HUES6 (cell line): ENCODE measurements at regions not wholly inside any gene's neighbourhood (a gene's known extent, or its start where the extent isn't known, plus 50 kb on each side); places are given as distances from the start of the nearest gene placed in this dataset.
"Not testable (repeated sequence)": the region's sequence is repeated elsewhere in the genome, so short reads cannot be mapped to it uniquely, and the experiment has no call there.

Experiments
- H3K27ac ChIP-seq: 2 replicates; pipeline ENCODE4 v1.7.0; 2013; ENCODE audit warnings: low read depth, mild to moderate bottlenecking, low read length, inconsistent platforms
- H3K27me3 ChIP-seq: 2 replicates; pipeline ENCODE4 v1.6.1; 2013; ENCODE audit warnings: low read length; ENCODE audit not compliant: control insufficient read depth, insufficient read depth
- H3K36me3 ChIP-seq: 2 replicates; pipeline ENCODE4 v1.6.1; 2013; ENCODE audit warnings: low read length; ENCODE audit not compliant: control insufficient read depth, insufficient read depth
- H3K4me1 ChIP-seq: 2 replicates; pipeline ENCODE4 v1.6.1; 2013; ENCODE audit warnings: low read length; ENCODE audit not compliant: control insufficient read depth, insufficient read depth
- H3K4me3 ChIP-seq: 2 replicates; pipeline ENCODE4 v1.5.1; 2013; ENCODE audit warnings: low read depth, low read length
- H3K9ac ChIP-seq: one replicate; pipeline ENCODE4 v1.6.1; 2013; ENCODE audit warnings: mild to moderate bottlenecking, low read length
- H3K9me3 ChIP-seq: 2 replicates; pipeline ENCODE4 v1.6.1; 2013; ENCODE audit warnings: low read depth, low read length; ENCODE audit not compliant: control insufficient read depth, insufficient read depth

DNA sequence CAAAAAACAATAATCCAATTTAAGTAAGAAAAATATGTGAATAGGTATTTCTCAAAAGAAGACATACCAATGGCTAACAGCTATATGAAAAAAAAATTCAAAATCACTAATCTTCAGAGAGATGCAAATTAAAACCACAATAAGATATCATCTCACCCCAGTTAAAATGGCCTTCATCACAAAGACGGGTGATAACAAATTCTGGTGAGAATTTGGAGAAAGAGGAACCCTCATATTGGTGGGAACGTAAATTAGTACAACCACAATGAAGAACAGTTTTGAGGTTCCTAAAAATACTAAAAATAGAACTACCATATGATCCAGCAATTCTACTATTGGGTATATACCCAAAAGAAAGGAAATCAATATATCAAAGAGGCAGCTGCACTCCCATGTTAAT, 94.3 kb downstream of the TMEM167A start:
- Histone ChIP-seq H3K36me3 (no peaks in the 10 kb centered on the region), H3K27me3 (no peaks in the 10 kb centered on the region), H3K9ac (no peak overlapping the region), H3K4me1 (peaks cover 27% of the 10 kb centered on the region), H3K4me3 (no peak overlapping the region), H3K27ac (no peak overlapping the region), H3K9me3 (no peaks in the 10 kb centered on the region)

DNA sequence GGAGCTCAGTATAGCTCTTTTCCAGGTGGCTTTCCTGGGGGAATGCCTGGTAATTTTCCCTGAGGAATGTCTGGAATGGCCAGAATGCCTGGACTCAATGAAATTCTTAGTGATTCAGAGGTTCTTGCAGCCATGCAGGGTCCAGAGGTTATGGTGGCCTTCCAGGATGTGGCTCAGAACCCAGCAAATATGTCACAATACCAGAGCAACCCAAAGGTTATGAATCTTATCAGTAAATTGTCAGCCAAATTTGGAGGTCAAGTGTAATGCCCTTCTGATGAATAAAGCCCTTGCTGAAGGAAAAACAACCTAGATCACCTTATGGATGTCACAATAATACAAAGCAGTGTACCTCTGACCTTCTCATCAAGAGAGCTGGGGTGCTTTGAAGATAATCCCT, 100.3 kb downstream of the TMEM167A start:
- H3K9ac ChIP-seq, H3K4me1 ChIP-seq, H3K27me3 ChIP-seq, H3K4me3 ChIP-seq, H3K27ac ChIP-seq, H3K36me3 ChIP-seq: not testable (repeated sequence)
- peaks cover 15% of the 10 kb centered on the region; the same call in 1 of the 2 replicates for H3K9me3 ChIP-seq

DNA sequence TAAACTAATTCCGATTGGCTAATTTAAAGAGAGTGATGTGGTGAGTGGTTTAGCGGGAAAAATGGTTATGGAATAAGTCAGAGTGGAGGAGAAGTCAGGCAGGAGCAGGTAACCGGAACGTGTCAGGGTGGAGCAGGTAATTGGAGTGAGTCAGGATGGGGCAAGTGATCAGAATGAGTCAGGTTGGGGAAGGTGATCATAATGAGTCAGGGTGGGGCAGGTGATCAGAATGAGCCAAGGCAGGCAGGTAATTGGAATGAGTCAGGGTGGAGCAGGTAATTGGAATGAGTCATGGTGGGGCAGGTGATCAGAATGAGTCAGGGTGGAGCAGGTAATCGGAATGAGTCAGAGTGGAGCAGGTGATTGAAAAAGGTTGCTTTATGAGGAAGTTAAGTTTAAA, 101.4 kb downstream of the TMEM167A start:
- Histone ChIP-seq H3K27me3 (no peaks in the 10 kb centered on the region), H3K9ac (no peak overlapping the region), H3K4me3 (no peak overlapping the region), H3K36me3 (no peaks in the 10 kb centered on the region), H3K27ac (no peak overlapping the region), H3K4me1 (peaks cover 7% of the 10 kb centered on the region; the same call in 1 of the 2 replicates), H3K9me3 (peaks cover 15% of the 10 kb centered on the region; the same call in 1 of the 2 replicates)

DNA sequence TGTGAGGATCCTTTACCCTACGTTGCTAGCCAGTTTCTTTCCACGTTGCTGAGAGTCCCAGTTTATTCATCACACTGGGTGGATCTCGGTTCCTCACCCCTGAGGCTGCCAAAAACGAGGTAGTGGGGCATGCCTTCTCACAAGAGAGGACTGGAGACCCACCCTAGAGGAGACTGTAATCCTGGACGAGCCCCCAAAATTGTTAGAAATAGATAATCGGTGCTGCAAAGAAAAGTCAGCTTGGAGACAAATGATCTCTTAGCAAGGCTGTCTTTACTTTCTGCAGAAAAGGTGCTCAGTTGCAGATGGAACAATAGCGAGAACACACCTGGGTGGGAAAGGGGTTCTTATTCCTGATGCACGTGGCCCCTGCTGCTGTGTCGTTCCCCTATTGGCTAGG, 101.8 kb downstream of the TMEM167A start:
- Histone ChIP-seq H3K36me3 (no peaks in the 10 kb centered on the region), H3K9ac (no peak overlapping the region), H3K4me1 (peaks cover 7% of the 10 kb centered on the region; the same call in 1 of the 2 replicates), H3K27me3 (no peaks in the 10 kb centered on the region), H3K27ac (no peak overlapping the region), H3K4me3 (no peak overlapping the region), H3K9me3 (peaks cover 15% of the 10 kb centered on the region; the same call in 1 of the 2 replicates)

DNA sequence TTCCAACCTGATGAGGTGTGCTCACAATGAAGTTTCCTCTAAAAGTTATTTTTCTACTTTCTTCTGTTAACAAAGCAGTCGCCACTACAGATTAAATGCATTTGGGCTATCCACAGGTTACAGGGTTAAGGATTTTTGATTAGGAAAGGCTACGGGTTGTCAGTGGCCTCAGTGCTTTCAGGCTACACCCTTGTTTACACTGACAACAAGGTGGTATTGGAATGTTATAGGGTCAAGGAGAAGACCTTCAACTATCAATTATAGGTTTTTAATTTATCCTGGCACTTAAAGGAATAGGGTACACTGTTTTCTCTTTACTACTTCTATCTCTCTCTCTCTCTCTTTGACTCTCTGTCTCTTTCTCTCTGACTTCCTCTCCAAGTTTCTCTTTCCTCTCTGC, 102.8 kb downstream of the TMEM167A start:
- not testable (repeated sequence) for H3K9ac ChIP-seq
- peaks cover 15% of the 10 kb centered on the region; the same call in 1 of the 2 replicates for H3K9me3 ChIP-seq

DNA sequence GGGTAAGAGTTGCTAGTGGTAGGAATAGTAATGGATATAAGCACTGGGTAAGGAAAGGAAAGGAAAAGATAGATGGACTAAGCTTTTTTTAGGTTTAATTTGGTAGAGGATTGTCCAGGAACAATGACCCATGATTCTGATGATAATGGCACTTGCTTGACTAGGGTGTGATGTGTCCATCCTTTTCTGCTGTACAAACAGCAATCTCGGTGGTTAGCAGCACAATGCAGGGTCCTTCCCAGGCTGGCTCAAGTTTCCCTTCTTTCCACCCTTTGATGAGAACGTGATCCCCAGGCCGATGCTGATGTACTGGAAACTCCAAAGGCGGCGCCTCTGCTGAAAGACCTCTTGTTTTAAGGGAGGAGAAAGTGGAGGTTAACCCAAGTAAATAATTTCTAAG, 105.3 kb downstream of the TMEM167A start:
- no peak overlapping the region for H3K4me3 ChIP-seq
- no peak overlapping the region for H3K9ac ChIP-seq
- H3K9me3 ChIP-seq: peaks cover 15% of the 10 kb centered on the region; the same call in 1 of the 2 replicates
- peaks cover 17% of the 10 kb centered on the region for H3K4me1 ChIP-seq
- H3K27me3 ChIP-seq: no peaks in the 10 kb centered on the region
- no peak overlapping the region for H3K27ac ChIP-seq
- H3K36me3 ChIP-seq: no peaks in the 10 kb centered on the region

More for the DNA sequence above, 102.8 kb downstream of the TMEM167A start:
- H3K4me3 ChIP-seq, H3K27me3 ChIP-seq, H3K27ac ChIP-seq, H3K36me3 ChIP-seq, H3K4me1 ChIP-seq: not testable (repeated sequence)

DNA sequence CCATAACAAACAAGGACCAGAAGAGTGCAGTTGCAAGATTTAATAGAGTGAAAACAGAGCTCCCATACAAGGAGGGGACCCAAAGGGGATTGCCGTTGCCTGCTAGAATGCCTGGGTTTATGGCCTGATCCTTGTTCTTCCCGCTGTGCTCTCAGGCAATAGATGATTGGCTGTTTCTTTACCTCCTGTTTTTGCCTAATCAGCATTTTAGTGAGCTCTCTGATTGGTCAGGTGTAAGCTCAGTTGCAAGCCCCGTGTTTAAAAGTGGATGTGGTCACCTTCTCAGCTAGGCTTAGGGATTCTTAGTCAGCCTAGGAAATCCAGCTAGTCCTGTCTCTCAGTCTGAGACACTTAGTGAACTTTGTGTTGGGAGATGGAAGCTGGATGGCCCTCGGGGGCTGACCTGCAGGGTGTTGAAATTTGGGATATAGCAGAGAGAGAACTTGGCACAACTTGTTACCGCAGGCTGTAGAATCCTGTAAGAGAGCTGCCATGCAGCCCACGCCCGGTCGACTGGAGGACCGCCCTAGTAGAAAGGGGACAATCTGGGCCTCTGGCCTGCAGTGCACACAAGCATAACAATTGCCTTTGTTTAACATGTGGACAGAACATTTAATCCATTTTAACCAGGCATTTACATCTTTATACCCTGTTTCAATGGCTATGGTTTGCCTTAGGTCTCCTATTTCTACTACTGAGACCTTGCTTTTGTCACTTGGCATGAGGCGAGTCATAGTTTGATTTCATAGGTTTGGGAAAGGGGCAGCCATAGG, 106.0 kb downstream of the TMEM167A start:
- H3K27me3 ChIP-seq, H3K36me3 ChIP-seq, H3K27ac ChIP-seq, H3K4me3 ChIP-seq, H3K9ac ChIP-seq: not testable (repeated sequence)
- H3K4me1 ChIP-seq: peaks cover 24% of the 10 kb centered on the region
- peaks cover 15% of the 10 kb centered on the region; the same call in 1 of the 2 replicates for H3K9me3 ChIP-seq

DNA sequence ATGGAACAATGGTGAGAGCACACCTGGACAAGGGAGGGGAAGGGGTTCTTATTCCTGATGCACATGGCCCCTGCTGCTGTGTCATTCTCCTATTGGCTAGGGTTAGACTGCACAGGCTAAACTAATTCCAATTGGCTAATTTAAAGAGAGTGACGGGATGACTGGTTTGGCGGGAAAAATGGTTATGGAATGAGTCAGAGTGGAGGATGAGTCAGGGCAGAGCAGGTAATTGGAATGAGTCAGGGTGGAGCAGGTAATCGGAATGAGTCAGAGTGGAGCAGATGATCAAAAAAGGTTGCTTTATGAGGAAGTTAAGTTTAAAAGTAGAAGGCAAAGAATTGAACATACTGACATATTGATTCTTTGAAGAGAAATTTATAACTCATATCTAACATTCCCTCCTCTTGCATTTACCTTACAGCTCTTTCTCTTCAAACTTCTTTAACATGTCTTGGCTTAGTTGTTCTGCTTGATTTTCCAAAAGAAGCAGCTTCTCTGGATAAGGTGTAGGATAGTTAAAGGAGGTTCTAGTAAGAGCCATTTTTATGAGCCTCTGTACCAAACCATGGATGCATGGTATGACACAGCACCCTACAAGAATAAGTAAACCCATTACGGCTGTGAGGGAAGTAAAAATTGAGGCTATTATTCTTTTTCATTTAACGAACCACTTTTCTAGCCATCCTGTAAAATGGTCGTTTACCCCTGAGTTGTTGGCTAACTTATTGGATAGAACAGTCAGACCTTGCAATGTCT, 107.8 kb downstream of the TMEM167A start:
- H3K36me3 ChIP-seq, H3K27me3 ChIP-seq, H3K9me3 ChIP-seq, H3K9ac ChIP-seq, H3K4me3 ChIP-seq, H3K27ac ChIP-seq: not testable (repeated sequence)
- peaks cover 26% of the 10 kb centered on the region for H3K4me1 ChIP-seq

DNA sequence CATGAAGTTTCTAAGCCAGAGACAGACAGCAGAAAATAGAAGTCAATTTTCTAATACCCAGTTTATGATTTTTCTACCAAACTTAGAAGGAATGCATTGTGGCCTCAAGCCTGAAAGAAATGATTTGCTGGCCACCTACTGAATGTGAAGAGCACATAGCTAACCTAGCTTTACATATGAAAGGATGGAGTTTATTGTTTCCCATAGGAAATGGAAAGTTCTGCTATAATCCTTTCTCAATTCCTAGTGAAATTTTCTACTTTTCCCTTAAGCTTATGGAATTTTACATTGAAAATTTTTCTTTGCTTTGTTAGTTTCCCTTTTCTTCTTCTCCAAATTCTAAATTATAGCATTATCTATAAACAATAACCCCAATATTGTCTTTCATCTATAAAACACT, 110.1 kb downstream of the TMEM167A start:
- no peaks in the 10 kb centered on the region for H3K36me3 ChIP-seq
- no peak overlapping the region for H3K9ac ChIP-seq
- H3K27me3 ChIP-seq: no peaks in the 10 kb centered on the region
- no peak overlapping the region for H3K27ac ChIP-seq
- no peak overlapping the region for H3K4me3 ChIP-seq
- H3K4me1 ChIP-seq: peaks cover 26% of the 10 kb centered on the region
- no peaks in the 10 kb centered on the region; the same call in 1 of the 2 replicates for H3K9me3 ChIP-seq

DNA sequence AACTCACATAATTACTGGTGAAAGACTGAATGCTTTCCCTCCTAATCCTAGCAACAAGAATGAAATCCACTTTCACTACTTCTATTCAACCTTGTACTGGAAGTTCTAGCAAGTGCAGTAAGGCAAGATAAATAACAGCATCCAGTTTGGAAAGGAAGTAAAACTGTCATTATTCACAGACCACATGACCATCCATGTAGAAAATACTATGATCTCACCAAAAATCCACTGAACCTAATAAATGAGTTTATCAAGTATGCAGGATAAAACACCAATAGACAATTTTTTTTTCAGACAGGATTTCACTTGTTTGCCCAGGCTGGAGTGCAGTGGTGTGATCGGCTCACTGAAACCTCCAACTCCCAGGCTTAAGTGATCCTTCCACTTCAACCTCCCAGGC, 117.7 kb downstream of the TMEM167A start:
- Histone ChIP-seq H3K9me3 (peaks cover 12% of the 10 kb centered on the region; the same call in 1 of the 2 replicates), H3K4me1 (no peaks in the 10 kb centered on the region), H3K4me3 (no peak overlapping the region), H3K27ac (no peak overlapping the region), H3K36me3 (no peaks in the 10 kb centered on the region), H3K27me3 (no peaks in the 10 kb centered on the region), H3K9ac (no peak overlapping the region)

DNA sequence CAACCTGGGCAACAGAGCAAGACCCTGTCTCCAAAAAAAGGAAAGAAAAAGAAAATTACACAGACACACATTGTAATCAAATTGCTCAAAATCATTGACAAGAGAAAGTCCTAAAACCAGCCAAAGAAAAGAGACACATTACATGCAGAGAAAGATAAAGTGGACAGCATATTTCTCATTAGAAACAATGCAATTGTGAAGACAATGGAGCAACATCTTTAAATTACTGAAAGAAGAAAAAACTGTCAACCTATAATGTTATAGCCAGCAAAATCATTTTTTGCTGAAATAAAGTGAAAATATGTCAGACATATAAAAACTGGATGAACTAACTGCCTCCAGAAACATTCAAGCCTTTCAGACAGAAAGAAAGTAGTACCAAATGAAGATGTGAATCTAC, 120.6 kb downstream of the TMEM167A start:
- H3K4me1 ChIP-seq: no peaks in the 10 kb centered on the region
- H3K27me3 ChIP-seq: no peaks in the 10 kb centered on the region
- H3K36me3 ChIP-seq: no peaks in the 10 kb centered on the region
- peaks cover 12% of the 10 kb centered on the region; the same call in 1 of the 2 replicates for H3K9me3 ChIP-seq
- H3K4me3 ChIP-seq: no peak overlapping the region
- H3K27ac ChIP-seq: no peak overlapping the region
- no peak overlapping the region for H3K9ac ChIP-seq
